Fibroblast of mammary gland (primary cell): ENCODE measurements at regions not wholly inside any gene's neighbourhood (a gene's known extent, or its start where the extent isn't known, plus 50 kb on each side); places are given as distances from the start of the nearest gene placed in this dataset.

Experiments used
- DNase-seq: peaks from one replicate; pipeline ENCODE4 v3.0.0-alpha.2; 2010; ENCODE audit warnings: low read depth
- H3K4me3 ChIP-seq: 2 replicates; pipeline ENCODE4 v1.5.1; 2011; ENCODE audit warnings: low read depth, mild to moderate bottlenecking, low read length, moderate library complexity; ENCODE audit not compliant: control insufficient read depth
- TF ChIP-seq, protein P1 (sequence below): conservative IDR thresholded peaks from 2 replicates; pipeline ENCODE4 v1.5.1; 2011; ENCODE audit warnings: low read depth, low read length, inconsistent platforms; ENCODE audit not compliant: control insufficient read depth, insufficient read depth

DNA sequence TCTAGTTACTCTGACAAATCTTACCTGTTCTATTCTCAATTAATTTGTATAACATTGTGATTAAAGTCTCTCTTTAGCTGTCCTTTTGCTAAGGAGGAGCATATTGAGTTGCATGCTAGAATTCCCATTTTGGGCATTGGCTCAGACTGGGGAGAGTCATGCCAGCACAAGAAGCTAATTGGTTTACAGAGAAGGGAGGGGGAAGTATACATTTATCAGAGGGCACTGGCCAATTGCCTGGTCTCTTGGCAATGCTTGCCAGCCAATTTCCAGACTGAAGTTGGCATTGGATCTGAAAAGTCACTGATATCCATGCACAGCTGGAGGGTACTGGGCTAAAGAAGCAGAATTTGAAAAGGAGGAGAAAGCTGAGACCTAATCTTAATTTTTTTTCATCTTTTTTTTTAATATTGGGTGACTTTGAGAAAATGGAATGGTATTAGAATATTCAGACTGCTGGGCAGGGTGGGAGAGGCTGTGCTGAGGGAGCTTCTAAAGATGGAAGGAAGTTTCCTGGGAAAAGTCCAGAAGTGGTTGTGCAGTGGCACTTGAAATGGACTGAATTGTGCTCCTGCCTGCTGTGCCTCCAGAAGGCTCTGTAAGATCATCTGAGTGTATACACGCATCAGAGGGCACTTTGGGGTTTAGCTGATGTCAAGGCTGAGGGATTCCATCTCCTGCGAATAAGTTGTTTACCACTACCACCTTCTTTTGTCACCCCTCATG lies 365.2 kb upstream of the DPH6 start:
- no peak overlapping the region for H3K4me3 ChIP-seq
- TF ChIP-seq, protein P1, sequence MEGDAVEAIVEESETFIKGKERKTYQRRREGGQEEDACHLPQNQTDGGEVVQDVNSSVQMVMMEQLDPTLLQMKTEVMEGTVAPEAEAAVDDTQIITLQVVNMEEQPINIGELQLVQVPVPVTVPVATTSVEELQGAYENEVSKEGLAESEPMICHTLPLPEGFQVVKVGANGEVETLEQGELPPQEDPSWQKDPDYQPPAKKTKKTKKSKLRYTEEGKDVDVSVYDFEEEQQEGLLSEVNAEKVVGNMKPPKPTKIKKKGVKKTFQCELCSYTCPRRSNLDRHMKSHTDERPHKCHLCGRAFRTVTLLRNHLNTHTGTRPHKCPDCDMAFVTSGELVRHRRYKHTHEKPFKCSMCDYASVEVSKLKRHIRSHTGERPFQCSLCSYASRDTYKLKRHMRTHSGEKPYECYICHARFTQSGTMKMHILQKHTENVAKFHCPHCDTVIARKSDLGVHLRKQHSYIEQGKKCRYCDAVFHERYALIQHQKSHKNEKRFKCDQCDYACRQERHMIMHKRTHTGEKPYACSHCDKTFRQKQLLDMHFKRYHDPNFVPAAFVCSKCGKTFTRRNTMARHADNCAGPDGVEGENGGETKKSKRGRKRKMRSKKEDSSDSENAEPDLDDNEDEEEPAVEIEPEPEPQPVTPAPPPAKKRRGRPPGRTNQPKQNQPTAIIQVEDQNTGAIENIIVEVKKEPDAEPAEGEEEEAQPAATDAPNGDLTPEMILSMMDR: no peak
- no peak for DNase-seq

- peak; percentile 38 for DNase-seq
- no peak overlapping the region for H3K4me3 ChIP-seq
- TF ChIP-seq, protein P1: peak; percentile 45
Measured at GRCh38 chr15:35912196-35912595, 366.2 kb upstream of the DPH6 start.

- H3K4me3 ChIP-seq: no peak overlapping the region
- TF ChIP-seq, protein P1: no peak
- no peak for DNase-seq
Measured at GRCh38 chr15:35914573-35914972, 368.6 kb upstream of the DPH6 start.

DNA sequence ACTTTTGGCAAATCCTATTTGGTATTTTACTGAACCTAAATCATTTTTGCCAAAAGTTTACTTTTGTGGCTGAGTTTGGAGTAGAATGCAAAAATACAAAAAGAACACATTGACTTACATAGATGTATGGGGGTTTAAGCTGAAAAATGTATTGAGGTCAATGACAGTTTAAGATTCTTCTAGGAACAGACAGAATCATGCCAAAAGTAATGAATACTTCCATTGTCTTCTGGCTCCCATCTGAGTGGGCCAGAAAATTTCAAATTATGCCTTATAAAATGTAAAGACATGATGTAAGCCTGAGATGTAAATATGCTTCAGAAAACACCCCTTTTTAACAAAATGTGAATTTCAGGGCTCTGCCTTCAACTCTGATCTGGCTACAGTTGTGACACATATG lies 375.1 kb upstream of the DPH6 start:
- TF ChIP-seq, protein P1: no peak
- no peak overlapping the region for H3K4me3 ChIP-seq

GRCh38 chr15:35925275-35926006 lies 379.5 kb upstream of the DPH6 start:
- no peak overlapping the region for H3K4me3 ChIP-seq
- TF ChIP-seq, protein P1: no peak
- DNase-seq: peak; percentile 35

More for the DNA sequence above, 375.1 kb upstream of the DPH6 start:
- no peak for DNase-seq

DNA sequence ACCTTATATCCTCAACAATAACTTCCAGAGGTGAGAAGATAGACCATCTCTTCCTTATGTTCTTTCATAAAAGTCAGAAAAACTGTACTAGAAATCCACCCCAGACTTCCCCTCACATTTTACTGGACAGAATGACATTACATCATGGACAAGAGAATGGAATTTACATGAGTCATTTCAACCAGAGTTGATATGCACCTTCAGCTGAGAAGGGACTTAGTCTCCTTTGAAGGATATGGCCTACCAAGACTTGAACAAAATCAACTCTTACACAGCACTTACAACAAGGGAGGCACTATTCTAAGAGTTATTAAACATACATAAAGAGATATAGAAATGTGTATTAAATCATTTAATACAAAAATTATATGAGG lies 380.0 kb upstream of the DPH6 start:
- H3K4me3 ChIP-seq: no peak overlapping the region
- DNase-seq: peak; percentile 15
- TF ChIP-seq, protein P1: no peak

GRCh38 chr15:35928847-35929246 lies 382.9 kb upstream of the DPH6 start:
- TF ChIP-seq, protein P1: no peak
- no peak overlapping the region for H3K4me3 ChIP-seq
- no peak for DNase-seq
